ENCODE measurements at regions not wholly inside any gene's neighbourhood (a gene's known extent, or its start where the extent isn't known, plus 50 kb on each side); places are given as distances from the start of the nearest gene placed in this dataset.

DNA sequence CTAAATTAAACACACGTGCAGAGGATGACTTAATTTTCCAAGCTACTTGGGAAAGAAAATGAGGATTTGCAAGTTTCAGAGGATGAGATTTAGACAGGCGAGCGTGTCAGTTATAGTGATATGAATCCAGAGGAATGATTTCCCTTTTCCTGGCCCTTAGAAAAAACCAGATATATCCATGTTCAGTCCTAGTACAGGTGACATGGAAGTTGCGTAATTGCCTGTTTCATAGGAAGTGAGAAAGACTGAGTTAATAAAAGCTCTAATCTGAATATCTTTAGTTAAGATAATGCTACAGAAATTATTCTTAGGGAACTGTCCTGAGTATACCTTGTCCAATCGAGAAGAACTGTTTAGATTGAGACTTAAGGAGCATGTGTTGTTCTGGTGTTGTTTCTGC is 490.5 kb downstream of the ZNF385D start (continued):
- TF ChIP-seq ZNF462 (CRISPR knock-in tag; IDR thresholded peaks at IDR 0.05) (no peak), ZNF114 (CRISPR knock-in tag; IDR thresholded peaks at IDR 0.05) (no peak), JUNB (IDR thresholded peaks at IDR 0.05; ENCODE audit: unreplicated experiment) (no peak), EZH2phosphoT487 (IDR thresholded peaks at IDR 0.05; ENCODE audit: unreplicated experiment) (no peak), EZH2 (IDR thresholded peaks at IDR 0.05; ENCODE audit: low read depth, unreplicated experiment) (no peak), NANOG (IDR thresholded peaks at IDR 0.05; ENCODE audit: borderline replicate concordance) (no peak)

DNA sequence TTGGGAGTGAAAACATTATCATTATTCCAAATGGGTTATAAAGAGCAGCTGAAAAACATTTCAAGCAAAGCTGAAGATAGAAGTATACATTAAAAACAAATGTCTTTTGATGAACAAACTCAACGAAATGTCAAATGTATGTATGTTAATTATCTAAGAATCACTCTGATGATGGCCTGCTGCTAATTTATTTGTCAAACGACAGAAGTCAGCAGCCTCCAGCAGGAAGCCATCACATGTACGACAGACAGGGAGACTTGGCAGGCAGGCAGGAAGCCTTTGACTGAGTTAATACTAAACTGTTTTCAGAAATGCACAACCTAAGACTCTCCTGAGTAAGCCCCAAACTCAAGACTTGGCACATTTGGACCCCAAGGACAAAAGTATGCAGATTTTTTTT is 491.1 kb downstream of the ZNF385D start:
- H3K4me3 ChIP-seq = no peak overlapping the region
- no peaks in the 10 kb centered on the region for H4K20me1 ChIP-seq (replicated peaks; ENCODE audit: insufficient read depth)
- no peaks in the 10 kb centered on the region for H3K36me3 ChIP-seq (ENCODE audit: insufficient read depth)
- no peak for DNase-seq (ENCODE audit: low spot score)
- Mint-ChIP-seq H3K36me3 (ENCODE audit: low read depth) (peaks cover 13% of the 10 kb centered on the region; the same call in 2 of the 3 replicates), H3K4me1 (peaks cover 3% of the 10 kb centered on the region; the same call in 2 of the 3 replicates), H3K27me3 (ENCODE audit: insufficient read depth, low read depth, poor library complexity) (no peaks in the 10 kb centered on the region), H3K4me3 (no peak overlapping the region), H3K9me3 (peaks cover 15% of the 10 kb centered on the region), H3K27ac (no peak overlapping the region)
- no peaks in the 10 kb centered on the region for H3K79me2 ChIP-seq (replicated peaks; ENCODE audit: insufficient read depth)
- H3F3A ChIP-seq (replicated peaks; ENCODE audit: low read depth) = no peaks in the 10 kb centered on the region
- no peaks in the 10 kb centered on the region; the same call in 1 of the 2 replicates for H3K9me2 ChIP-seq (ENCODE audit: insufficient read depth)
- no peak for ATAC-seq
- H2AFZ ChIP-seq = no peak overlapping the region
- no peak overlapping the region for H3K27ac ChIP-seq (ENCODE audit: low read depth)
- H3K27me3 ChIP-seq (ENCODE audit: insufficient read depth) = no peaks in the 10 kb centered on the region
- H3K4me2 ChIP-seq = no peak overlapping the region
- no peaks in the 10 kb centered on the region for H3K4me1 ChIP-seq (ENCODE audit: insufficient read depth)
- TF ChIP-seq POLR2AphosphoS5 (IDR thresholded peaks at IDR 0.05; ENCODE audit: low read depth) (no peak), STAT1 (IDR thresholded peaks at IDR 0.05; ENCODE audit: unreplicated experiment) (no peak), CTCF (conservative IDR thresholded peaks at IDR 0.05; ENCODE audit: low read depth in 2 of 2) (no peak), REST (IDR thresholded peaks at IDR 0.05; ENCODE audit: unreplicated experiment) (no peak), ZNF114 (CRISPR knock-in tag; IDR thresholded peaks at IDR 0.05) (no peak), NANOG (IDR thresholded peaks at IDR 0.05; ENCODE audit: borderline replicate concordance) (no peak), EZH2 (IDR thresholded peaks at IDR 0.05; ENCODE audit: low read depth, unreplicated experiment) (no peak)
